IPS-NIHi11 (cell line): ENCODE measurements at regions not wholly inside any gene's neighbourhood (a gene's known extent, or its start where the extent isn't known, plus 50 kb on each side); places are given as distances from the start of the nearest gene placed in this dataset.
"Not testable (repeated sequence)": the region's sequence is repeated elsewhere in the genome, so short reads cannot be mapped to it uniquely, and the experiment has no call there.

ENCODE experiments used
- DNase-seq: peaks from one replicate; pipeline ENCODE4 v3.0.0; 2012; ENCODE audit warnings: mixed read lengths, low spot score

- no peak for DNase-seq
Observed at GRCh38 chr1:29557701-29558600, 321.6 kb downstream of the PTPRU start.

- DNase-seq: no peak
Observed at GRCh38 chr1:29557066-29557465, 320.7 kb downstream of the PTPRU start.

GRCh38 chr1:29556657-29557056 lies 320.3 kb downstream of the PTPRU start:
- DNase-seq: no peak

- no peak for DNase-seq
Observed at GRCh38 chr1:29555043-29555620, 318.8 kb downstream of the PTPRU start.

DNA sequence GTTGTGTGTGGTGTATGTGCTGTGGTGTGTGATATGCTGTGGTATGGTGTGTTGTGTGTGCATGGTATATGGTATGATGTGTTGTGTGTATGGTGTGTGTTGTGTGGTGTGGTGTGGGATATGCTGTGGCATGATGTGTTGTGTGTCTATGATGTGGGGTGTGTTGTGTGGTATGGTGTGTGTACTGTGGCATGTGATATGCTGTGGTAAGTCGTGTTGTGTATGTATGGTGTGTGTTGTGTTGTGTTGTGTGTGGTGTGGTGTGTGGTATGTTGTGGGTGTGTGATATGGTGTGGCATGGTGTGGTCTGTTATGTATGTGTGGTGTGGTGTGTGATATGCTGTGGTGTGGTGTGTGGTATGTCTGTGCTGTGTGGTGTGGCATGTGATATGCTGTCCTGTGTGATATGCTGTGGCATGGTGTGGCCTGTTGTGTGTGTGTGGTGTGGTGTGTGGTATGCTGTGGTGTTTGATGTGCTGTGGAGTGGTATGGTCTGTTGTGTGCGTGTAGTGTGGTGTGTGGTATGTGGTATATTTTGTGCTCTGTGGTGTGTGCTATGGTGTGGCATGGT lies 318.0 kb downstream of the PTPRU start:
- DNase-seq: no peak

DNA sequence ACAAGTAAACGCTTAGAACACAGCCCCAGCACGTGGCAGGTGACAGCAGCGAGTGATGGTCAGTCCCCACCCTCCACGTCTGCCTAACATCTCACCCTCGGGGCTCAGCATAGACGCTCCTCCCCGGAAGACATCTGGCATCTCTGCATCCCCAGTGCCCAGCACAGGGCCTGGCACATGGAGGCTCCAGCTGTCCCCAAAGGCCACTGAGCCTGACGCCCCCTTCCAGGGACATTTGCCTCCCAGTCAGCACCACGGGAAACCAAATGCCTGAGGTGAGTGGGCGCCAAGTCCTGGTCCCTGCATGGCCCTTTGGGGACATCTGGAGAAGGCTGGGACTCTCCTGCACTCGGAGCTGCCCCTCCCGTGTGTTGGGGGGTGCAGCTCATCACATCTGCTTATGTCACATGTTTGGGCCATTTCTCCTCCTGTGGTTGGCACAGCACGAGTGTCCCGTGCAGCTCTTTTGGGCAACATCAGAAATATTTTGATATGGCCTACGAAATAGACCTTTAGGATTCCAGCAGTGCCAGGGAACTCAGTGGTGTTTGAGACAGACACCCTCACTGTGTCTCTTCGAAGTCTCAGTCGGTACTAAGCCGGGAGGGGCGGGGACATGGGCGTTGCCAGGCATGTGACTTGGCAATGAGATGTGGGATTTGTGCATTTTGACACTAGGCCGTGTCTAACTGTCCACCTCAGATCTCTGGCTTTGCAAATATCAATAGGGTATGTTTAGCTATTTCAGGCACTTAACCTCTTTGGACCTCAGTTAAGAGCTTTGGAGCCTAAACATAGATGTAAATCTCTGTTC lies 315.0 kb downstream of the PTPRU start:
- no peak for DNase-seq

DNA sequence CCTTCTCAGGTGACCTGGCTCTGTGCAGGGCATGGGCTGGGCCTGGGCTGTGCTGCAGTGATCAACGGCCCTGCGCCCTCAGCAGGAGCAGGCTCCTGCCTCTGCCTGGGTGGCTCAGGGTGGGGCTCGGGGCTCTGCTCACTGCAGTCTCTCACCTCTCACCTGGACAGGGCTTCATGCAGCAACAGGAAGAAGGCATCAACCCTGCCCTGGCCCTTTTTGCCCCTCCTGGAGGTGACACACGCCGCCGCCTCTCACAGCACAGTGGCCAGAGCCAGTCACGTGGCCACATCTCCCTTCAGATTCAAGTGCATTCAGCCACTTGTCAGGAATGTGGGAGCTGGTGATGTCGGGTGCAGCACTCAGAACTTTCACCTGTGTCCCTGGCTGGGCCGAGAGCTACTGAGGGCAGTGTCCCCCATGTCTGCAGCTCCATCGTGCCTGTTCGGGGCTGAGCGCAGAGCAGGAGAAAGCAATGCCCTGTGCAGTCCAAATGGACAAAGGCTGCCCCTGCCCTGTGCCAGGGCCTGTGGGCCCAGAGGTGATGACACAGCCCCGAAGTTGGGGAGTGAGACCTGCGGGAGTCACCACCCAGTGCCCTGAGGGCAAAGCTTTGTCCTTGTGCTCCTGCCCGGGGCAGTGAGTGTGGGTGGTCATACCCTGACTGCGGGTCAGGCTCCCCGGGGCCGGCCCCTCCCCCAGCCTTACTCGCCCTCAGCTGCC lies 314.0 kb downstream of the PTPRU start:
- DNase-seq: no peak

GRCh38 chr1:29549728-29550118 lies 313.4 kb downstream of the PTPRU start:
- not testable (repeated sequence) for DNase-seq

DNA sequence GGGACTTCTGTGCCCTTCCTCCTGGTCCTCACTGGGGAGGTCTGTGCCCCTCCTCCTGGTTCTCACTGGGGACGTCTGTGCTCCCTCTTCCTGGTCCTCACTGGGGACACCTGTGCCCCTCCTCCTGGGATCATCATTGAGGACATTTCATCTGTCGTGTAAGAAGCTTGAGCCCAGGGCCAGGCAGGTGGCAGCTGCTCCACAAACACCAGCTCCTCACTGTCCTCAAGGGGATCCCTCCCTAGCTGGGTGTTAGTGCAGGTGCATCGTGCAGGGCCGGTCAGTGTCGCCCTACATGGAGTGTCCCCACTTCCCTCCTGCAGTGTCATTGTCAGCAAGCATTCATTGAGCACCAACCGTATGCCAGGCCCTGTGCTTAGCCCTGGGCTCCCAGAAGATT lies 312.7 kb downstream of the PTPRU start:
- DNase-seq: no peak

DNA sequence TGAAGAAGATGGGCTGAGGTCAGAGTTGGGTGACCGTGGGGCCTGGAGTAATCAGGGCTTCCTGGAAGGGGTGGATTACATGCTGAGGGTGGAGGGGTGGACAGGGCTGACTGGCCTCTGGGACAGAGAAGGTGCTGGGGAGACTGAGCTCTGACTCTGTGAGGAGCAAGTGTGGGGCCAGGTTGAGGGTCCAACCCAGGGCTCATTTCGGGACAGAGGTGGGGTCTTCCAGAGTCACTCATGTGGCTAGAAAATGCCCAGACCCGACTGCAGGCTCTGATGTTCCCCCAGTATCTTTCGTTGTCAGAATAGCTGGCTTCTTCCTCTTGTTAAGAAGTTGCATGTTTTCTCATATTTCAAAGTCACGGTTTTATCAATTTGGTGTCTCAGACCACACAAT lies 311.8 kb downstream of the PTPRU start:
- no peak for DNase-seq

DNA sequence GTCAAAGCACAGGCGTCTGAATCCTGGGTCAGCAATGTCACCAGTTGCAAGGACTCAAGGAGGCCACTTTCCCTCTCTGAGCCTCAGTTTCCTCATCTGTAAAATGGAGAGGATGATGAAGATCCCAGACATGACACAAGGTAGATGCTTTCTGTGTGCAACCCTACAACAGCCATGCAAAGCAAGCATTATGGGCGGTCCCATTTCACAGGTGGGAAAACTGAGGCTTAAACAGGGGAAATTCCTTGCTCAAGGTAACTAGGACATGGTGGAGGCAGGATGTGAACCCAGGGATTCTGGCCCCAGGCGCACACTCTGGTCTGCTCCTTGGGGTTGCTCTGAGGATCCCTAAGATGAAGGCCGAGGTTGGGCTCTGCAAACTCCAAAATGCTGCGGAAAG lies 311.0 kb downstream of the PTPRU start:
- no peak for DNase-seq

- DNase-seq: no peak
Observed at GRCh38 chr1:29546496-29546895, 310.2 kb downstream of the PTPRU start.

- DNase-seq: no peak
Observed at GRCh38 chr1:29544406-29544805, 308.1 kb downstream of the PTPRU start.

GRCh38 chr1:29543586-29543985 lies 307.3 kb downstream of the PTPRU start:
- DNase-seq: no peak

DNA sequence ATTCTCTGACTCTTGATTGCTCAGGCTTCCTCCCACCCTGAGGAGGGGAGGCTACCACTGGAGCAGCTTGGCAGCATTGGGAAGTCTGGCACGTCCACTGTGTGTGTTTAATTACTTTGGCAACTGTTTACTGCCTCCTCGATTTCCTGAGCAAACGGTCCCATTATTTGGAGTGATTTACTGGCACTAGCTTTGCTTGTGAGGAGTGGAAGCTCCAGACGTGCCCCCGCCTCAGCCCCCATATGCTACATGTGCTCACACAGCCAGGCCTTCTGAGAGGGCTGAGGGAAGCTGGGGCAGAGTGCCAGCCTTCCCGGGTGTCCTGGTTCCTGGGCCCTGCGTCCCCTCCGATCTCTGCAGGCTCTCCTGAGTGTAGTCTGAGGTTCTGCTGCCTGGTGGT lies 306.2 kb downstream of the PTPRU start:
- DNase-seq: no peak

GRCh38 chr1:29541631-29542030 lies 305.3 kb downstream of the PTPRU start:
- DNase-seq: no peak

DNA sequence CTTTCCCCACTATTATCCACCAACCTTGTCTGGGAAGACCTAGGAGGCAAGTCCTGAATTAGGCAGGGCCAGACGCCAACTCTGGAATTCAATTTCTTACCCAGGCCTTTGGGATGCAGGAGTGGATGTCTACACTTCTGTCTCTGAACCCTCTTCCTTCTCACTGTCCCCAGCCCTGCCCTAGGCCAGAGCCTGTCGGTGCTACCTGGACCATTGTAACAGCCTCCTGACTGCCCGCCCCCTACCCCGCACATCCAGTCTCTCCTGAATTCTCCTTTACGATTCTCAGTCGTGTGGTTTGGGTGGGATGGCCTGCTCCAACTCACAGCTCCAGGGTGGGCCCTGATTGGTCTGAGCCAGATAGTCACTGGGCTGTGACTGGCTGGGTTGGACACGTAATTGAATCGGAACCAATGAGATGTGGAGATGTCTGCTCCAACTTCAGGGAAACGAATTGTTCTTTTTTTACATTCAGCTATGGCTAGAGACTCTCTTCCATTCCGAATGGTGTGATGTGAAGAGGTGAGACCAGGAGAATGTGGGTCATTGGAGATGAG lies 304.6 kb downstream of the PTPRU start:
- DNase-seq: no peak

GRCh38 chr1:29539971-29540370 lies 303.6 kb downstream of the PTPRU start:
- DNase-seq: no peak

- no peak for DNase-seq
Observed at GRCh38 chr1:29538586-29538985, 302.3 kb downstream of the PTPRU start.

DNA sequence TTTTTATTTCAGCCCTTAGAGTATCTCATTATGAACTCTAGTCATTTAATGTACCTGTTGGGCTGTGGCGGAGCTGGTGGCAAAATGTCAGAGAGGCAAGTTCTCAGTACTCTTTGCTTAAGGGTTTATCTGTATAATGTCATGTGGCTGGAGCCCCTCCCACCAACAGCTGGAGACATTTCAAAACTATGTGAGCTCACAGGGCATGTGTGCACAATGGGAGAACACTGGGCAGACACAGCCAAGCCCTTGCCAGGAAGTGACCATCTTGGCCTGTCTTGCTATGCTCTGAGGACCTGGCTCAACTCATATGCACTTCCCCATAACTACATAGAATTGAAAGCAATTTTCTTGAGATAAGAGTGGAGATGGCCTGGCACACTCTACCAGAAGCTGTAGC lies 296.4 kb downstream of the PTPRU start:
- no peak for DNase-seq

DNA sequence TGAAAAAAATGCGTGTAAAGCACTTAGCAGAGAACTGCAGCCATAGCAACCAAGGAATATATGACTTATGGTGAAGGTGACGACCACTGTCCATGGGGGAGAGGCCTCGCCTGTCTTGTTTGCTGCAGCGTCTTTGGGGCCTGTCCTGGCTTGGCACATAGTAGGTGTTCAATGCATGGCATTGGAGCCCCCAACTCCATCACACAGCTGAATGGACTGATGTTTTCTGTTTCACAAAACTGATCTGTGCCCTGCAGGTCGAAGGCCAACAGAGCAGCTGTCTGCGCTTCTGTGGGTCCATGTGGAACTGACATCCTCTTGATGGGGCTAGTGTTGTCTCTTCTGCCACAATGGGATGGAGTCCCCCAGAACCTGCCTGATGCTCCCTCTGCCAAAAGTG lies 296.0 kb downstream of the PTPRU start:
- no peak for DNase-seq

- no peak for DNase-seq
Observed at GRCh38 chr1:29531596-29531995, 295.3 kb downstream of the PTPRU start.
